ENCODE measurements at regions not wholly inside any gene's neighbourhood (a gene's known extent, or its start where the extent isn't known, plus 50 kb on each side); places are given as distances from the start of the nearest gene placed in this dataset.

GRCh38 chr7:42617071-42617765 is 294.7 kb downstream of the C7orf25 start:
- H3K79me2 ChIP-seq (ENCODE audit: control insufficient read depth, insufficient read depth, low read length): no peaks in the 10 kb centered on the region
- H3K4me3 ChIP-seq: no peak overlapping the region
- H4K20me1 ChIP-seq (replicated peaks; ENCODE audit: control insufficient read depth, insufficient read depth, low read length): no peaks in the 10 kb centered on the region
- FAIRE-seq: no peak
- peaks cover 0 to 15% of the 10 kb centered on the region in 2 experiments; a peak in 2 of 5 replicates for H3K4me1 ChIP-seq (replicated peaks in 1 of 2; ENCODE audit: control insufficient read depth in 2 of 2, insufficient read depth in 2 of 2, low read length in 2 of 2)
- H3K27ac ChIP-seq (ENCODE audit: extremely low read depth, low read depth, low read length): no peak overlapping the region
- BruUV-seq (replicated peaks): no TSS peak
- 9% methylated on average over 6 of the region's 6 CpGs for WGBS (ENCODE audit: insufficient coverage, low coverage, missing lambda C conversion rate)
- in situ Hi-C loops (cut with MboI) (no loop called here), intact Hi-C loops (cut with micrococcal nuclease) (no loop called here)
- CTCF ChIA-PET (ENCODE audit: low intra/inter-chr PET ratio): no interaction called here
- no peak overlapping the region for H3K9ac ChIP-seq (ENCODE audit: insufficient read depth in 1 of 2, low read depth in 2 of 2, low read length in 2 of 2)
- no peaks in the 10 kb centered on the region for H3K27me3 ChIP-seq (ENCODE audit: control insufficient read depth in 2 of 2, insufficient read depth in 2 of 2, low read length in 2 of 2)
- H3K9me3 ChIP-seq (replicated peaks; ENCODE audit: control insufficient read depth, insufficient read depth, low read depth, low read length): no peaks in the 10 kb centered on the region
- peak overlapping the region; percentile 40; the same call in 1 of the 2 replicates for H2AFZ ChIP-seq (ENCODE audit: low read depth, low read length)
- TF ChIP-seq NEUROD1 (IDR thresholded peaks at IDR 0.05; ENCODE audit: borderline replicate concordance, low read depth, low read length, partially characterized antibody) (no peak), ZFP30 (CRISPR knock-in tag; IDR thresholded peaks at IDR 0.05; ENCODE audit: borderline replicate concordance) (no peak), ZNF561 (CRISPR knock-in tag; conservative IDR thresholded peaks at IDR 0.05) (no peak), MITF (IDR thresholded peaks at IDR 0.05) (no peak)
- TF ChIP-seq, protein P1, sequence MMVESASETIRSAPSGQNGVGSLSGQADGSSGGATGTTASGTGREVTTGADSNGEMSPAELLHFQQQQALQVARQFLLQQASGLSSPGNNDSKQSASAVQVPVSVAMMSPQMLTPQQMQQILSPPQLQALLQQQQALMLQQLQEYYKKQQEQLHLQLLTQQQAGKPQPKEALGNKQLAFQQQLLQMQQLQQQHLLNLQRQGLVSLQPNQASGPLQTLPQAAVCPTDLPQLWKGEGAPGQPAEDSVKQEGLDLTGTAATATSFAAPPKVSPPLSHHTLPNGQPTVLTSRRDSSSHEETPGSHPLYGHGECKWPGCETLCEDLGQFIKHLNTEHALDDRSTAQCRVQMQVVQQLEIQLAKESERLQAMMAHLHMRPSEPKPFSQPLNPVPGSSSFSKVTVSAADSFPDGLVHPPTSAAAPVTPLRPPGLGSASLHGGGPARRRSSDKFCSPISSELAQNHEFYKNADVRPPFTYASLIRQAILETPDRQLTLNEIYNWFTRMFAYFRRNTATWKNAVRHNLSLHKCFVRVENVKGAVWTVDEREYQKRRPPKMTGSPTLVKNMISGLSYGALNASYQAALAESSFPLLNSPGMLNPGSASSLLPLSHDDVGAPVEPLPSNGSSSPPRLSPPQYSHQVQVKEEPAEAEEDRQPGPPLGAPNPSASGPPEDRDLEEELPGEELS (CRISPR knock-in tag; IDR thresholded peaks at IDR 0.05; ENCODE audit: borderline replicate concordance): no peak
- peak; percentile 65 for ATAC-seq
- no peak for DNase-seq (ENCODE audit: extremely low read depth in 1 of 4, low spot score in 3 of 4)
- H3K9me1 ChIP-seq (ENCODE audit: control insufficient read depth, insufficient read depth, low read length): no peaks in the 10 kb centered on the region
- H3K36me3 ChIP-seq (ENCODE audit: control insufficient read depth, insufficient read depth, low read length): no peaks in the 10 kb centered on the region
- POLR2A ChIA-PET: interaction anchor here (0.6 to 0.7 kb wide), 2 partner anchors 52 to 54 kb away, joined by 3 read pairs; no protein-coding TSS in a partner anchor
- H3K4me2 ChIP-seq (ENCODE audit: insufficient read depth, low read length): no peak overlapping the region; the same call in 1 of the 2 replicates

All from K562 (cell line).